Lower lobe of right lung (tissue), 2 donors: ENCODE measurements at regions not wholly inside any gene's neighbourhood (a gene's known extent, or its start where the extent isn't known, plus 50 kb on each side); places are given as distances from the start of the nearest gene placed in this dataset.

Source experiments
- ATAC-seq, 2 donors: fragments of 200-7000 bp; cut with Tn5 transposase; one replicate each; pipeline ENCODE4 v1.9.1; 2020 to 2022; ENCODE audit warnings: mild to moderate bottlenecking in 2 of 2, moderate library complexity in 2 of 2
- DNase-seq: peaks from one replicate; pipeline ENCODE4 v3.0.0-alpha.2; 2020
- H3K27ac ChIP-seq: fragments of 200-600 bp; one replicate; pipeline ENCODE4 v1.8.0; 2022
- H3K27me3 ChIP-seq: fragments of 200-600 bp; one replicate; pipeline ENCODE4 v1.8.0; 2022; ENCODE audit warnings: low read depth
- H3K36me3 ChIP-seq: fragments of 200-600 bp; one replicate; pipeline ENCODE4 v1.8.0; 2022; ENCODE audit warnings: mild to moderate bottlenecking
- H3K4me1 ChIP-seq: fragments of 200-600 bp; one replicate; pipeline ENCODE4 v1.8.0; 2022
- H3K4me3 ChIP-seq: fragments of 200-600 bp; one replicate; pipeline ENCODE4 v1.8.0; 2022; ENCODE audit warnings: mild to moderate bottlenecking
- H3K9me3 ChIP-seq: fragments of 200-600 bp; one replicate; pipeline ENCODE4 v1.8.0; 2022
- CTCF ChIP-seq: fragments of 200-600 bp; IDR thresholded peaks from one replicate; pipeline ENCODE4 v1.8.0; 2022; ENCODE audit warnings: antibody characterized with exemption, mild to moderate bottlenecking
- intact Hi-C: fragments of 100-400 bp; cut with DNase I; formaldehyde crosslinking; loops from one replicate; pipeline ENCODE4 v1.11.0; 2022
- donor health status: DM: no; HTN: yes; CAD: no; lungs with severe emphysema.

- no peak for TF ChIP-seq CTCF
- ATAC-seq (no peak), DNase-seq (no peak)
- H3K4me3 ChIP-seq = no peak overlapping the region
- H3K27me3 ChIP-seq = no peaks in the 10 kb centered on the region
- H3K9me3 ChIP-seq = peaks cover 3% of the 10 kb centered on the region
- H3K27ac ChIP-seq = no peak overlapping the region
- no peaks in the 10 kb centered on the region for H3K36me3 ChIP-seq
- H3K4me1 ChIP-seq = no peaks in the 10 kb centered on the region
- intact Hi-C loops = no loop called here
These were observed 126.2 kb upstream of the FTMT start for GRCh38 chr5:121725450-121725849.

- no peak for DNase-seq
- intact Hi-C loops = no loop called here
- no peak for TF ChIP-seq CTCF
These were observed 124.7 kb upstream of the FTMT start for GRCh38 chr5:121726991-121727390.

GRCh38 chr5:121731377-121731776, 120.3 kb upstream of the FTMT start:
- intact Hi-C loops = no loop called here
- Histone ChIP-seq H3K27me3 (no peaks in the 10 kb centered on the region), H3K27ac (no peak overlapping the region), H3K4me1 (no peaks in the 10 kb centered on the region), H3K4me3 (no peak overlapping the region), H3K36me3 (no peaks in the 10 kb centered on the region), H3K9me3 (no peaks in the 10 kb centered on the region)
- DNase-seq (no peak), ATAC-seq (no peak)
- TF ChIP-seq CTCF = no peak

More at GRCh38 chr5:121726991-121727390, 124.7 kb upstream of the FTMT start:
- H3K36me3 ChIP-seq = no peaks in the 10 kb centered on the region
- H3K9me3 ChIP-seq = no peaks in the 10 kb centered on the region
- no peak for ATAC-seq
- no peak overlapping the region for H3K27ac ChIP-seq
- no peaks in the 10 kb centered on the region for H3K4me1 ChIP-seq
- H3K4me3 ChIP-seq = no peak overlapping the region
- H3K27me3 ChIP-seq = no peaks in the 10 kb centered on the region

GRCh38 chr5:121735618-121736017, 116.1 kb upstream of the FTMT start:
- Histone ChIP-seq H3K4me3 (no peak overlapping the region), H3K27ac (no peak overlapping the region), H3K27me3 (no peaks in the 10 kb centered on the region), H3K9me3 (no peaks in the 10 kb centered on the region), H3K36me3 (no peaks in the 10 kb centered on the region), H3K4me1 (no peaks in the 10 kb centered on the region)
- ATAC-seq (no peak), DNase-seq (no peak)
- TF ChIP-seq CTCF = no peak
- intact Hi-C loops = no loop called here

GRCh38 chr5:121737120-121737519, 114.6 kb upstream of the FTMT start:
- H3K9me3 ChIP-seq = peaks cover 6% of the 10 kb centered on the region
- no peak overlapping the region for H3K4me3 ChIP-seq
- DNase-seq (no peak), ATAC-seq (no peak)
- no peak overlapping the region for H3K27ac ChIP-seq
- no peaks in the 10 kb centered on the region for H3K27me3 ChIP-seq
- H3K36me3 ChIP-seq = no peaks in the 10 kb centered on the region
- intact Hi-C loops = no loop called here
- H3K4me1 ChIP-seq = no peaks in the 10 kb centered on the region
- no peak for TF ChIP-seq CTCF

GRCh38 chr5:121741156-121741555, 110.5 kb upstream of the FTMT start:
- Histone ChIP-seq H3K4me1 (no peaks in the 10 kb centered on the region), H3K36me3 (no peaks in the 10 kb centered on the region), H3K27me3 (no peaks in the 10 kb centered on the region), H3K9me3 (peaks cover 6% of the 10 kb centered on the region), H3K27ac (no peak overlapping the region), H3K4me3 (no peak overlapping the region)
- DNase-seq (no peak), ATAC-seq (no peak)
- intact Hi-C loops = no loop called here
- TF ChIP-seq CTCF = no peak
